Endothelial cell (in vitro differentiated cells): ENCODE measurements at regions not wholly inside any gene's neighbourhood (a gene's known extent, or its start where the extent isn't known, plus 50 kb on each side); places are given as distances from the start of the nearest gene placed in this dataset.
A peak's percentile ranks its signal among the peaks of the same experiment; 100 is the strongest.

ENCODE experiments used
- DNase-seq: peaks from one replicate; pipeline ENCODE4 v3.0.0; 2021; ENCODE audit warnings: low spot score
- H3K27ac Mint-ChIP-seq: one replicate; pipeline ENCODE4 v1.8.0; 2021; ENCODE audit warnings: mixed read lengths, inconsistent platforms; ENCODE audit not compliant: unreplicated experiment
- H3K27me3 Mint-ChIP-seq: one replicate; pipeline ENCODE4 v1.8.0; 2021; ENCODE audit warnings: mild to moderate bottlenecking, moderate library complexity, mixed read lengths, inconsistent platforms; ENCODE audit not compliant: unreplicated experiment
- H3K36me3 Mint-ChIP-seq: one replicate; pipeline ENCODE4 v1.8.0; 2021; ENCODE audit warnings: mild to moderate bottlenecking, low read depth, mixed read lengths, inconsistent platforms; ENCODE audit not compliant: unreplicated experiment
- H3K4me1 Mint-ChIP-seq: one replicate; pipeline ENCODE4 v1.8.0; 2021; ENCODE audit warnings: mild to moderate bottlenecking, mixed read lengths, inconsistent platforms; ENCODE audit not compliant: unreplicated experiment
- H3K4me3 Mint-ChIP-seq: one replicate; pipeline ENCODE4 v1.8.0; 2021; ENCODE audit warnings: mild to moderate bottlenecking, mixed read lengths, inconsistent platforms; ENCODE audit not compliant: unreplicated experiment
- H3K9me3 Mint-ChIP-seq: one replicate; pipeline ENCODE4 v1.8.0; 2021; ENCODE audit warnings: mixed read lengths, inconsistent platforms; ENCODE audit not compliant: unreplicated experiment
- TF ChIP-seq, protein P1 (sequence below): fragments of 200-600 bp; sonication (generic); IDR thresholded peaks from one replicate; pipeline ENCODE4 v1.5.0; 2021; ENCODE audit warnings: antibody characterized with exemption; ENCODE audit not compliant: unreplicated experiment

DNA sequence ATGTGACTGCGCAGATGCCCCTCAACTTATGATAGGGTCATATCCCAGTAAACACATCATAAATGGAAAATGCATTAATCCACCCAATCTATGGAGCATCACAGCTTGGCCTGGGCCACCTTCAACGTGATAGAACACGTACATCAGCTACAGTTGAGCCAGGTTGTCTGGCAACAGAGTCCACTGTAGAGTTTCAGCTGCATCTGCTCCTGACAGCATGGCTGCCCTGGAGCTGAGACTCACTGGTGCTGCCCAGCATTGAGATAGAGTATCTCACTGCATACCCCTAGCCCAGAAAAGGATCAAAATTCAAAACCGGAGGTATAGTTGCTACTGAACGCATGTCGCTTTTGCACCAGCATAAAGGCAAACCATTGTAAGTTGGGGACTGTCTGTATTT lies 437.7 kb upstream of the MKI67 start:
- no peaks in the 10 kb centered on the region for H3K4me1 Mint-ChIP-seq
- H3K36me3 Mint-ChIP-seq, result no peaks in the 10 kb centered on the region
- no peak for DNase-seq
- no peak overlapping the region for H3K27ac Mint-ChIP-seq
- no peak overlapping the region for H3K4me3 Mint-ChIP-seq
- TF ChIP-seq, protein P1, sequence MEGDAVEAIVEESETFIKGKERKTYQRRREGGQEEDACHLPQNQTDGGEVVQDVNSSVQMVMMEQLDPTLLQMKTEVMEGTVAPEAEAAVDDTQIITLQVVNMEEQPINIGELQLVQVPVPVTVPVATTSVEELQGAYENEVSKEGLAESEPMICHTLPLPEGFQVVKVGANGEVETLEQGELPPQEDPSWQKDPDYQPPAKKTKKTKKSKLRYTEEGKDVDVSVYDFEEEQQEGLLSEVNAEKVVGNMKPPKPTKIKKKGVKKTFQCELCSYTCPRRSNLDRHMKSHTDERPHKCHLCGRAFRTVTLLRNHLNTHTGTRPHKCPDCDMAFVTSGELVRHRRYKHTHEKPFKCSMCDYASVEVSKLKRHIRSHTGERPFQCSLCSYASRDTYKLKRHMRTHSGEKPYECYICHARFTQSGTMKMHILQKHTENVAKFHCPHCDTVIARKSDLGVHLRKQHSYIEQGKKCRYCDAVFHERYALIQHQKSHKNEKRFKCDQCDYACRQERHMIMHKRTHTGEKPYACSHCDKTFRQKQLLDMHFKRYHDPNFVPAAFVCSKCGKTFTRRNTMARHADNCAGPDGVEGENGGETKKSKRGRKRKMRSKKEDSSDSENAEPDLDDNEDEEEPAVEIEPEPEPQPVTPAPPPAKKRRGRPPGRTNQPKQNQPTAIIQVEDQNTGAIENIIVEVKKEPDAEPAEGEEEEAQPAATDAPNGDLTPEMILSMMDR, result no peak
- H3K9me3 Mint-ChIP-seq, result peaks cover 10% of the 10 kb centered on the region
- H3K27me3 Mint-ChIP-seq, result peaks cover 3% of the 10 kb centered on the region

DNA sequence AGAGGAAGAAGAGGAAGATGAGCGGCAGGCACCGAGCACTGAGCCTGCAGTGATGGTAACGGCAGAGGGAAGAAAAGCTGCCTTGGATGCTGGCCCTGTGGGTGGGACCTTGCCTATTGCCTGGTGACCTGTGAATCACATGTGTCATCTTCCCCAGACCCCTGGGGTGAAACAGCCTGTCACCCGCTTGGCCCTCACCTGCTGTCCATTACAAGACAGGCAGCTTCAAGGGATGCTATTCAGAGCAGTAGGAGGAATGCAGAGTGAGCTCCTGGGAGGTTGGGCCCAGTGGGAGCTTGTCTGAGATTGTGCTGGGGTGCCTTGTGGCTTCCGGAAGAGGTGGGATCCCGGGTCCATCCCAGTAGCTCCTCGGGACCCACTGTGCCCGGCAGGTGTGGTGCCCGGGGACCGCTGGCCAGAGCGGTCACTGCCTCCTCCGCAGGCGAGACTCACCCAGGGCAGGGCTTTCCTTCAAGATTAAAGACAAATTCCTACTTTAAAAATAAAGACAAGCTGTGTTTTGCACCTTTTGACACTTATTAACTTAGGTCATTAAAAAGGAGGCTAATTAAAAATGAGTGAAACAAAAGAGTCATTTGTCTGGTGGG lies 440.2 kb upstream of the MKI67 start:
- no peaks in the 10 kb centered on the region for H3K4me1 Mint-ChIP-seq
- peaks cover 10% of the 10 kb centered on the region for H3K9me3 Mint-ChIP-seq
- TF ChIP-seq, protein P1, result no peak
- no peak overlapping the region for H3K4me3 Mint-ChIP-seq
- no peak overlapping the region for H3K27ac Mint-ChIP-seq
- H3K27me3 Mint-ChIP-seq, result peaks cover 2% of the 10 kb centered on the region
- no peaks in the 10 kb centered on the region for H3K36me3 Mint-ChIP-seq
- no peak for DNase-seq

DNA sequence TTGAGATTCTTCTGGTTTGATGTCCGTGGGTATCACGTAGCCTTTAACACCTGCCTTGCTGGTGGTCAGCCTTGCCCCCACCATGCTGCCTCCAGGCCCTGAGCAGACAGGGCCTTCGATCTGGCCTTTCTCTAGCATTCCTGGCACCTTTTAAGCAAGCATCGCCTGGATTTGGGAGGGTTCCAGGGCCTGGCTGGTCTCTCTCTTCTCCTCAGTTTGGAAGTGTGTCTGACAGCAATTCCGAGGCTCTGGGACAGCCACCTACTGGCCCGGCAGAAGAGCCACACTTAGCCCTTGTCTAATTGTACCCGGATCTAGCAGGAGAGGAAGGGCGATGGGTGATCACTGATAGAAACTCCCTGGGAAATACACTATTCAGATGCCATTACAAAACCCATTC lies 441.3 kb upstream of the MKI67 start:
- peaks cover 2% of the 10 kb centered on the region for H3K27me3 Mint-ChIP-seq
- H3K27ac Mint-ChIP-seq, result no peak overlapping the region
- TF ChIP-seq, protein P1, result peak; percentile 29
- H3K4me3 Mint-ChIP-seq, result no peak overlapping the region
- DNase-seq, result no peak
- H3K9me3 Mint-ChIP-seq, result no peaks in the 10 kb centered on the region
- H3K4me1 Mint-ChIP-seq, result no peaks in the 10 kb centered on the region
- no peaks in the 10 kb centered on the region for H3K36me3 Mint-ChIP-seq

DNA sequence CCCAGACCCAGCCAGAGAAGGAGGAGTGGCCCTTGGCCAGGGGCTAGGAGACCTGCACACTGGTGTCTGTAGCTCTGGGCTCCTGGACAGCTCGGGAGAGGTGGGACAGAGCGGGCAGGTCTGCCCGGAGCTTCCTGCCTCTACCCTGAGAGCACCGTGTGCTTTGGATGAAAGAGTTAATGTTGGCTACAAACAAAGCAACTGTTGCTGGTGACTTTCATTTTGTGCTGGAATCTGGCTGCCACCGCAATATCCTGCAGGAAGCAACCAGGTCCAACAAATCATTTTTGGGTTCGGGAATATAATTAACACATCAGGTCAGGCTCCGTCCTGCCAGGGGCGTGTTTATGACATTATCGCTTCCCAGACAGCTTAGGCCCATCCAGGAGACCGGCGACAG lies 441.8 kb upstream of the MKI67 start:
- no peak for DNase-seq
- Mint-ChIP-seq H3K4me3 (no peak overlapping the region), H3K36me3 (no peaks in the 10 kb centered on the region), H3K27me3 (peaks cover 2% of the 10 kb centered on the region), H3K9me3 (no peaks in the 10 kb centered on the region), H3K27ac (no peak overlapping the region), H3K4me1 (no peaks in the 10 kb centered on the region)
- TF ChIP-seq, protein P1, result no peak

DNA sequence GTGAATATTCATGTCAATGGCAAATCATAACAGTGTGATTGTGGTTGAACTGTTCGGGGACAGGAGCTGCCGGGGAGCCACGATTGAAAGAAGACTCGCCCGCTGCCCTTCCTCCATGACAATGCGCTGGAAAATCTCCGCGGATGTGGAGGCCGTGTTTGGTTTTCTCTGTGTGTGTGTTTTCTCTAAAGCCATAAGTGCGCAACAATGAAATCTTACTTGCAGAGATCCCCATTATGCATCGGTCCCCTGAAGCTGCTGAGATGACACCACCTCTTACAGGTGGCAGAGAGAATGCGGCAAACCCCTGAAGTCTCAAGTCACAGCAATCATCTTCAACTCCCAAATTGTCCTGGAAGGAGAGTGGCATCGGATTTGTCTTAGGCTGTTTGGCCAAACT lies 442.3 kb upstream of the MKI67 start:
- Mint-ChIP-seq H3K4me3 (no peak overlapping the region), H3K27me3 (peaks cover 2% of the 10 kb centered on the region), H3K4me1 (no peaks in the 10 kb centered on the region), H3K36me3 (no peaks in the 10 kb centered on the region), H3K27ac (no peak overlapping the region), H3K9me3 (no peaks in the 10 kb centered on the region)
- DNase-seq, result no peak
- TF ChIP-seq, protein P1, result no peak
